Spleen (tissue), 11 donors: ENCODE measurements at regions not wholly inside any gene's neighbourhood (a gene's known extent, or its start where the extent isn't known, plus 50 kb on each side); places are given as distances from the start of the nearest gene placed in this dataset.

ENCODE experiments used
- DNase-seq: peaks from one replicate; pipeline ENCODE4 v3.0.0-alpha.2; 2020
- H3K27ac ChIP-seq, 8 donors: fragments of 200-600 bp; sonication (generic) in 7 of 8; 1 replicate in 4 of 8; 2 replicates in 4 of 8; pipeline versions ENCODE4 v1.5.0 to v1.8.0; 2016 to 2021; ENCODE audit warnings: inconsistent platforms in 4 of 8, mild to moderate bottlenecking in 4 of 8, moderate library complexity in 1 of 8
- H3K27me3 ChIP-seq, 7 donors: fragments of 200-600 bp; sonication (generic) in 6 of 7; replicated peaks in 1 of 7; 1 replicate in 4 of 7; 2 replicates in 3 of 7; pipeline versions ENCODE4 v1.5.0 to v1.8.0; 2016 to 2021; ENCODE audit warnings: inconsistent platforms in 3 of 7, mild to moderate bottlenecking in 1 of 7
- H3K36me3 ChIP-seq, 6 donors: fragments of 200-600 bp; sonication (generic) in 5 of 6; 1 replicate in 4 of 6; 2 replicates in 2 of 6; pipeline versions ENCODE4 v1.5.0 to v1.8.0; 2016 to 2021; ENCODE audit warnings: inconsistent platforms in 2 of 6
- H3K4me1 ChIP-seq, 6 donors: fragments of 200-600 bp; sonication (generic) in 5 of 6; 1 replicate in 3 of 6; 2 replicates in 3 of 6; pipeline versions ENCODE4 v1.5.0 to v1.8.0; 2016 to 2021; ENCODE audit warnings: inconsistent platforms in 3 of 6
- H3K4me3 ChIP-seq, 8 donors: fragments of 200-600 bp; sonication (generic) in 7 of 8; 1 replicate in 4 of 8; 2 replicates in 4 of 8; pipeline versions ENCODE4 v1.5.0 to v1.8.0; 2016 to 2021; ENCODE audit warnings: inconsistent platforms in 4 of 8, mild to moderate bottlenecking in 4 of 8, moderate library complexity in 2 of 8
- H3K9me3 ChIP-seq, 8 donors: fragments of 200-600 bp; sonication (generic) in 7 of 8; 1 replicate in 4 of 8; 2 replicates in 4 of 8; pipeline versions ENCODE4 v1.5.0 to v1.8.0; 2016 to 2021; ENCODE audit warnings: inconsistent platforms in 4 of 8
- POLR2A ChIP-seq, 3 donors: fragments of 450-650 bp; IDR thresholded peaks; one replicate each; pipeline ENCODE4 v1.5.1; 2017; ENCODE audit warnings: antibody characterized with exemption in 3 of 3, mild to moderate bottlenecking in 1 of 3
- POLR2AphosphoS5 ChIP-seq, 3 donors: sonication (generic); formaldehyde crosslinking; IDR thresholded peaks; one replicate each; pipeline ENCODE4 v1.5.1; 2017; ENCODE audit warnings: antibody characterized with exemption in 3 of 3
- WGBS, 5 donors: extraction: QIAGEN DNeasy Blood & Tissue Kit in 3 of 5; methylation state at CpG; one replicate each; pipeline versions ENCODE4 v1.1.5 to v1.1.7; 2013 to 2018; 5-methylcytosine and 5-hydroxymethylcytosine counted together
- intact Hi-C: fragments of 100-400 bp; cut with DNase I; formaldehyde crosslinking; loops from one replicate; pipeline ENCODE4 v1.15.0; 2023; ENCODE audit warnings: low total_unique reads
- TF ChIP-seq, protein P1 (sequence below), 11 experiments: fragments of 200-600 bp in 7 of 11; fragments of 450-650 bp in 4 of 11; sonication (generic) in 4 of 11; IDR thresholded peaks in 8 of 11; conservative IDR thresholded peaks in 3 of 11; 1 replicate in 7 of 11; 2 replicates in 4 of 11; pipeline versions ENCODE4 v1.4.0 to v1.8.0; 2016 to 2021; ENCODE audit warnings: antibody characterized with exemption in 11 of 11, inconsistent platforms in 4 of 11, mild to moderate bottlenecking in 1 of 11
- donor health status: healthy with polysubstance abuse.
- donor health status: DM: no; HTN: no; CAD: no; lungs with moderate emphysema.
- donor health status: DM: no; HTN: no; CAD: no.
- donor health status: Bipolar disorder and iron deficiency.
- donor health status: healthy.
- donor health status: DM: no; HTN: no; CAD: no.
- donor health status: DM: yes; HTN: yes; CAD: no.

DNA sequence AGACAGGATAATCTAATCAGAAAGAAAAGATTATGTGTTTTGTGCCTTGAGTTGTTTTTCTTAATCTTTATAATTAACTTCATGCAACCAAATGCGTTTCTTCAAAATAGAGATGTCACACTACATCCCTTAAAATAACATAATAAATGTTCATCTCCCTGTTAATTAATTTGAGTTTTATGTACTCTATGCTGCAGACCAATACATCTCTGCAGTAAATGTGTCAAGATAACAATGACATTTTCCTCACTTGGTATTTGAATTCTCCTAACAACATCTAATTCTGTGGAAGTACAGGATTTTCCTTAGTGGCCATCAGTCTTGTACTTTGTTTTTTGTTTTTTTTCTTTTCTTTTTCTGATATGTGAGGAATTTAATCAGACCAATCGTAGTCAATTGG is 279.2 kb upstream of the TYRP1 start:
- no peak for DNase-seq
- Histone ChIP-seq H3K27me3 (no peaks in the 10 kb centered on the region), H3K9me3 (no peaks in the 10 kb centered on the region), H3K27ac (no peak overlapping the region), H3K4me1 (no peaks in the 10 kb centered on the region), H3K36me3 (no peaks in the 10 kb centered on the region), H3K4me3 (no peak overlapping the region)
- intact Hi-C loops = no loop called here
- TF ChIP-seq, protein P1, sequence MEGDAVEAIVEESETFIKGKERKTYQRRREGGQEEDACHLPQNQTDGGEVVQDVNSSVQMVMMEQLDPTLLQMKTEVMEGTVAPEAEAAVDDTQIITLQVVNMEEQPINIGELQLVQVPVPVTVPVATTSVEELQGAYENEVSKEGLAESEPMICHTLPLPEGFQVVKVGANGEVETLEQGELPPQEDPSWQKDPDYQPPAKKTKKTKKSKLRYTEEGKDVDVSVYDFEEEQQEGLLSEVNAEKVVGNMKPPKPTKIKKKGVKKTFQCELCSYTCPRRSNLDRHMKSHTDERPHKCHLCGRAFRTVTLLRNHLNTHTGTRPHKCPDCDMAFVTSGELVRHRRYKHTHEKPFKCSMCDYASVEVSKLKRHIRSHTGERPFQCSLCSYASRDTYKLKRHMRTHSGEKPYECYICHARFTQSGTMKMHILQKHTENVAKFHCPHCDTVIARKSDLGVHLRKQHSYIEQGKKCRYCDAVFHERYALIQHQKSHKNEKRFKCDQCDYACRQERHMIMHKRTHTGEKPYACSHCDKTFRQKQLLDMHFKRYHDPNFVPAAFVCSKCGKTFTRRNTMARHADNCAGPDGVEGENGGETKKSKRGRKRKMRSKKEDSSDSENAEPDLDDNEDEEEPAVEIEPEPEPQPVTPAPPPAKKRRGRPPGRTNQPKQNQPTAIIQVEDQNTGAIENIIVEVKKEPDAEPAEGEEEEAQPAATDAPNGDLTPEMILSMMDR (IDR thresholded peaks at IDR 0.05 in 8 of 11, conservative IDR thresholded peaks at IDR 0.05 in 3 of 11) = no peak
- TF ChIP-seq POLR2AphosphoS5 (IDR thresholded peaks at IDR 0.05) (no peak), POLR2A (IDR thresholded peaks at IDR 0.05) (no peak)
- WGBS, 5 donors = 59 to 81% (median 74%) methylated on average over 2 of the region's 2 CpGs

DNA sequence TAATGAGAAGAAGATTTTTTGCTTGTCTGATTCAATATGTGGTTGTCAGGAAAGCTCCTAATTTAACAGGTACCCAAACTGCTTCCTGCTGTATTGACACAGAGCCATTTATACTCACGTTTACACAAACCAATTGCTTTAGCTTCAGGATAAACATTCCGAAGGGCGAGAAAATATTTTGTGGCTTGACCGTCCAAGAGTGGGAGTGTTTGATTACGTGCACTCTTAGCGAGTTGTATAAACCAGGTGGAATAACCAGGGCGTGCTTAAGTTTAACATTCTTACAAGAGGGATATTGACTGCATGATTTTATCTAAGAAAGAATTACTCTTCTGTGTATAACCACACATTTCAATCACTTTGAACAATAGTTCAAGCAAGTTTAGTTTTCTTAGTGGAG is 278.7 kb upstream of the TYRP1 start:
- DNase-seq = no peak
- H3K27me3 ChIP-seq = no peaks in the 10 kb centered on the region
- H3K9me3 ChIP-seq = no peaks in the 10 kb centered on the region
- intact Hi-C loops = no loop called here
- no peaks in the 10 kb centered on the region for H3K4me1 ChIP-seq
- no peaks in the 10 kb centered on the region for H3K36me3 ChIP-seq
- WGBS, 5 donors = 57 to 65% (median 60%) methylated on average over 7 of the region's 7 CpGs
- TF ChIP-seq POLR2A (IDR thresholded peaks at IDR 0.05) (no peak), POLR2AphosphoS5 (IDR thresholded peaks at IDR 0.05) (no peak)
- H3K4me3 ChIP-seq = no peak overlapping the region
- H3K27ac ChIP-seq = no peak overlapping the region

DNA sequence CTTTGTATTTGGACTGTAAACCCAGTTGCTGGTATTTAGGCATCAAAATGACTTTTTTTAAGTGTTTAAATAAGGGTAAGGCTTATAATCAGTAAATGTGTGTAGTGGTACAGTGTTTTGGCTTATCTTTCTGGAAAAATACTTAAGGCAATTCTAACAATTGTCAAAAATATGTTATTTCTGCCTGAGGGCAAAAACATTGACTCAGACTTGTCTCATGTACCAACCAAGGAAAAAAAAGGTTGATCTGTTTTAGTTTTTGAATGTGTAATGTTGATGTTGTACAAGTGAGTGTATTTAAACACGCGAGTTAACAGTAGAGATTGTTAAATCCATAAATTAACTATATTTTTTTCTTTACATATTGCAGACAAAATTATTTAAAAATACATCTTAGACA is 277.8 kb upstream of the TYRP1 start:
- DNase-seq = no peak
- 81 to 97% (median 91%) methylated on average over 2 of the region's 2 CpGs for WGBS, 5 donors
- Histone ChIP-seq H3K36me3 (no peaks in the 10 kb centered on the region), H3K27ac (no peak overlapping the region), H3K27me3 (no peaks in the 10 kb centered on the region), H3K4me3 (no peak overlapping the region), H3K4me1 (no peaks in the 10 kb centered on the region), H3K9me3 (no peaks in the 10 kb centered on the region)
- TF ChIP-seq POLR2A (IDR thresholded peaks at IDR 0.05) (no peak), POLR2AphosphoS5 (IDR thresholded peaks at IDR 0.05) (no peak)
- TF ChIP-seq, protein P1 (IDR thresholded peaks at IDR 0.05 in 8 of 11, conservative IDR thresholded peaks at IDR 0.05 in 3 of 11) = no peak
- intact Hi-C loops = no loop called here

DNA sequence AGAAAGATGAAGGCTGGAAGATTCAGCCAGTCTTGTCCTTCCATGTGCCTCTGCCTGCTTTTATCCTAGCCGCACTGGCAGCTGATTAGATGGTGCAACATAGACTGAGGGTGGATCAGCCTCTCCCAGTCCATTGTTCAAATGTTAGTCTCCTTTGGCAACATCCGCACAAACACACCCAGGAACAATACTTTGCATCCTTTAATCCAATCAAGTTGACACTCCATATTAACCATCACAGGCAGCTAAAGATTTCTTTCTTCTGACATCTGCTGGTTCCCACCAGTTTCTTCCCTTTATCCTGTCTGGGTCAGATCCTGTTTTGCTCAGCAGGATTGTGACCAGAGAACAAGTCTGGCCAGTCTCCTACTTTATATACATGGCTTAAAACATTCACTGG is 276.5 kb upstream of the TYRP1 start:
- WGBS, 5 donors = 89 to 98% (median 93%) methylated on average over 2 of the region's 2 CpGs
- intact Hi-C loops = no loop called here
- no peaks in the 10 kb centered on the region for H3K9me3 ChIP-seq

More for the DNA sequence above, 276.5 kb upstream of the TYRP1 start:
- no peaks in the 10 kb centered on the region for H3K4me1 ChIP-seq
- no peaks in the 10 kb centered on the region for H3K36me3 ChIP-seq
- no peaks in the 10 kb centered on the region for H3K27me3 ChIP-seq
- DNase-seq = no peak
- no peak for TF ChIP-seq POLR2A (IDR thresholded peaks at IDR 0.05)
- TF ChIP-seq POLR2AphosphoS5 (IDR thresholded peaks at IDR 0.05) = no peak
- TF ChIP-seq, protein P1 (IDR thresholded peaks at IDR 0.05 in 8 of 11, conservative IDR thresholded peaks at IDR 0.05 in 3 of 11) = no peak
- no peak overlapping the region for H3K4me3 ChIP-seq
- no peak overlapping the region for H3K27ac ChIP-seq
